ENCODE measurements at regions not wholly inside any gene's neighbourhood (a gene's known extent, or its start where the extent isn't known, plus 50 kb on each side); places are given as distances from the start of the nearest gene placed in this dataset.

DNA sequence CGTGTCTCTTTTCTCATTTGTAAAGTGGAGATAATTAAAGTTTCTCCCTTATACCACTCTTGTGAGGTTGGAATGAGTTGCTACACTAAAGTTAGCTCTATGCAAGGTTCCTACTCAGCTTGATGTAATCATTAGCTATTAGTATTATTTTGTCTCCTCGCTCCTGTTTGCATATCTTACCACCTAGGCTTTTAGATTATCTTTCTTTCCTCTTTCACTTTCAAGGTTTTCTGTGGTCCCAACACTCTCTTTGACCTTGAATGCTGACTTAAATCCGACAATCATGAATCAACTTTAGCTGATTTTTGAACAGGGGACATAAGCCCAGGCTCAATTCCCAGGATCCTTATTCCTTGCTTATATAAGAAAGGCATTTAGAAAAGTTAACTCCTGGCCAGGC lies 769.7 kb upstream of the GRM7 start:
- H3K36me3 ChIP-seq (ENCODE audit: control insufficient read depth, insufficient read depth, low read length) = no peaks in the 10 kb centered on the region

DNA sequence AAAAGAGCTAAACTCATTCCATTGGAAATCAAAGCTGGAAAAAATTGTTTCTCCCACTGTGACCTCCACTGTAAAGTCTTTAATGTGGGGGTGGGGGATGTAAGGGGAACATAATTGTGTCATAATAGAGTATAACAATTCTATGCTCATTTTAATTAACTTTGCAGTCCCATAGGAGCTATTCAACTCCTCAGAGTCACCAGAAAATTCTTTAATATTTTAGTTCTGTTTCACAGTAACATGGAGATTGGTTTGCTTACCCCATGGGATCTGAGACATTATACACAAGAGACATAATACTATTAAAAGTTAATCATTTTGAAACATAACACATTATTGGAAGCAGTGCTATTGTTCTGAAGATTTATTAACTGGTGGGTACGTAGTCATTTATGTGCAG lies 765.9 kb upstream of the GRM7 start:
- Histone ChIP-seq H3K27me3 (ENCODE audit: control insufficient read depth, insufficient read depth, low read length) (no peaks in the 10 kb centered on the region), H3K4me3 (ENCODE audit: low read depth, low read length) (no peak overlapping the region), H3K36me3 (ENCODE audit: control insufficient read depth, insufficient read depth, low read length) (no peaks in the 10 kb centered on the region)
- TF ChIP-seq, protein P1, sequence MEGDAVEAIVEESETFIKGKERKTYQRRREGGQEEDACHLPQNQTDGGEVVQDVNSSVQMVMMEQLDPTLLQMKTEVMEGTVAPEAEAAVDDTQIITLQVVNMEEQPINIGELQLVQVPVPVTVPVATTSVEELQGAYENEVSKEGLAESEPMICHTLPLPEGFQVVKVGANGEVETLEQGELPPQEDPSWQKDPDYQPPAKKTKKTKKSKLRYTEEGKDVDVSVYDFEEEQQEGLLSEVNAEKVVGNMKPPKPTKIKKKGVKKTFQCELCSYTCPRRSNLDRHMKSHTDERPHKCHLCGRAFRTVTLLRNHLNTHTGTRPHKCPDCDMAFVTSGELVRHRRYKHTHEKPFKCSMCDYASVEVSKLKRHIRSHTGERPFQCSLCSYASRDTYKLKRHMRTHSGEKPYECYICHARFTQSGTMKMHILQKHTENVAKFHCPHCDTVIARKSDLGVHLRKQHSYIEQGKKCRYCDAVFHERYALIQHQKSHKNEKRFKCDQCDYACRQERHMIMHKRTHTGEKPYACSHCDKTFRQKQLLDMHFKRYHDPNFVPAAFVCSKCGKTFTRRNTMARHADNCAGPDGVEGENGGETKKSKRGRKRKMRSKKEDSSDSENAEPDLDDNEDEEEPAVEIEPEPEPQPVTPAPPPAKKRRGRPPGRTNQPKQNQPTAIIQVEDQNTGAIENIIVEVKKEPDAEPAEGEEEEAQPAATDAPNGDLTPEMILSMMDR (IDR thresholded peaks at IDR 0.05; ENCODE audit: insufficient read depth, low read length, poor library complexity, severe bottlenecking) = no peak
- DNase-seq (ENCODE audit: low read depth) = no peak

More for the DNA sequence above, 769.7 kb upstream of the GRM7 start:
- H3K4me3 ChIP-seq (ENCODE audit: low read depth, low read length) = no peak overlapping the region
- DNase-seq (ENCODE audit: low read depth) = no peak
- no peaks in the 10 kb centered on the region for H3K27me3 ChIP-seq (ENCODE audit: control insufficient read depth, insufficient read depth, low read length)
- TF ChIP-seq, protein P1 (IDR thresholded peaks at IDR 0.05; ENCODE audit: insufficient read depth, low read length, poor library complexity, severe bottlenecking) = no peak

DNA sequence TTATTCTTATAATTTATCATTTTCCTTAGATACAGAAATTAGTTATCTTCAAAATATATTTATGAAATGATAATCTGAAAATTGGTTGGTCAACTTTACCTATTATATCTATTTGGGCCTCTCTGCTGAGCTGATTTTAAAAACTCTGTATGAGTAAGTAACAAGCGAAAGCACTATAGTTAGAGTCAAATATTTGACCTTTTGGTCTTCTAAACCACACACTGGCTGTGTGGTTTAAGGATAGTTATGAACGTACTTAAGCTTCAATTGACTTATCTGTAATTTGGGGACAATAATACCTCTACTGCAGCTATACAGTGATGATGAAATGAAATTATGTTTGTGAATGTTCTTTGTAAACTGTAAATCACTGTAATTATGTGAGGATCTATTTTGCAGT lies 763.9 kb upstream of the GRM7 start:
- Histone ChIP-seq H3K36me3 (ENCODE audit: control insufficient read depth, insufficient read depth, low read length) (no peaks in the 10 kb centered on the region), H3K4me3 (ENCODE audit: low read depth, low read length) (no peak overlapping the region), H3K27me3 (ENCODE audit: control insufficient read depth, insufficient read depth, low read length) (no peaks in the 10 kb centered on the region)
- TF ChIP-seq, protein P1 (IDR thresholded peaks at IDR 0.05; ENCODE audit: insufficient read depth, low read length, poor library complexity, severe bottlenecking) = no peak
- no peak for DNase-seq (ENCODE audit: low read depth)

DNA sequence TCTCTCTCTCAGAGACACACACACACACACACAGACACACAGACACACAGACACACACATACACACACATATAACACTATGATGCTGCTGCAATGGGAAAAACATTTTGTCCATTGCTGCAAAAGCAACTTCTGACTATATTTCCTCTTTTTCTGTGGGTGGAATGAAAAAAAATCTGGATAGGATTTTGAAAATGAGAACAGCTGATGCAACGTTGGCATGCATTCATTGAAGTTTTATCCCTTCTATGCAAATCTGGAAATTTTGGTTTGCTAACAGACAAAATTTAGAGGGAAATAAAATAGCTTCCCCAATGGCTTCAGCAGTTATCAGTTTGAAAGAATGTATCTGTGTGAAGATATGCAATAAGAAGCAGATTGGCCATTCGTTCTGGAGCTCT lies 763.4 kb upstream of the GRM7 start:
- Histone ChIP-seq H3K27me3 (ENCODE audit: control insufficient read depth, insufficient read depth, low read length) (no peaks in the 10 kb centered on the region), H3K4me3 (ENCODE audit: low read depth, low read length) (no peak overlapping the region), H3K36me3 (ENCODE audit: control insufficient read depth, insufficient read depth, low read length) (no peaks in the 10 kb centered on the region)
- TF ChIP-seq, protein P1 (IDR thresholded peaks at IDR 0.05; ENCODE audit: insufficient read depth, low read length, poor library complexity, severe bottlenecking) = no peak
- no peak for DNase-seq (ENCODE audit: low read depth)

DNA sequence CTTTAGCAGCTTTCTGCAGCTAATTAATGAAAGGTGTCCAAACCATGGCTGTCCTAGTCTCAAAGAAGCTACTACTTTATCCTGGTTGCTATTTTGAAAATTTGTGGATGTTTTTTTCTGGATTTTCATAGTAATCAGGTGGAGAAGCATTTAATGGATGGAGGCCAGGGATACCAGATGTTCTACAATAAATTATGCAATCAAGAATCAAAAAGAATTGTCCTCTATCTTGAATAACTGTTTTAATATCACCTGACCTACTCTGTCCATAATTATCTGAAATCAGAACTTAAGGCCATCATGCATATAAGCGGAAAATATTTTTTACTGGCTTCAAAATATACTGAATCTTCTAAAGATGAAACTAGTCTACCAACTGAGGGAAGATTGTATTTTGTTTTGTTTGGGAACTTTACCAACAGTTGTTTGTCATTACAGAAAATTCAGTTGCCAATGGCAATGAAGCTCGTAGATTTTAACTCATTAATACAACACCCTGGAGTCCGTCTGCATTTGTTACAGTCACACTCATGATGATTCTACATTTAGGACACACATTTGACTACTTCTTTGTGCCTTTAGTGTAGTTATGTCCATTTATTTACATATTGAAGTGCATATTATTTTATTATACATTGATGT lies 762.3 kb upstream of the GRM7 start:
- TF ChIP-seq, protein P1 (IDR thresholded peaks at IDR 0.05; ENCODE audit: insufficient read depth, low read length, poor library complexity, severe bottlenecking) = no peak
- no peak for DNase-seq (ENCODE audit: low read depth)
- H3K27me3 ChIP-seq (ENCODE audit: control insufficient read depth, insufficient read depth, low read length) = no peaks in the 10 kb centered on the region
- H3K4me3 ChIP-seq (ENCODE audit: low read depth, low read length) = no peak overlapping the region
- H3K36me3 ChIP-seq (ENCODE audit: control insufficient read depth, insufficient read depth, low read length) = no peaks in the 10 kb centered on the region

DNA sequence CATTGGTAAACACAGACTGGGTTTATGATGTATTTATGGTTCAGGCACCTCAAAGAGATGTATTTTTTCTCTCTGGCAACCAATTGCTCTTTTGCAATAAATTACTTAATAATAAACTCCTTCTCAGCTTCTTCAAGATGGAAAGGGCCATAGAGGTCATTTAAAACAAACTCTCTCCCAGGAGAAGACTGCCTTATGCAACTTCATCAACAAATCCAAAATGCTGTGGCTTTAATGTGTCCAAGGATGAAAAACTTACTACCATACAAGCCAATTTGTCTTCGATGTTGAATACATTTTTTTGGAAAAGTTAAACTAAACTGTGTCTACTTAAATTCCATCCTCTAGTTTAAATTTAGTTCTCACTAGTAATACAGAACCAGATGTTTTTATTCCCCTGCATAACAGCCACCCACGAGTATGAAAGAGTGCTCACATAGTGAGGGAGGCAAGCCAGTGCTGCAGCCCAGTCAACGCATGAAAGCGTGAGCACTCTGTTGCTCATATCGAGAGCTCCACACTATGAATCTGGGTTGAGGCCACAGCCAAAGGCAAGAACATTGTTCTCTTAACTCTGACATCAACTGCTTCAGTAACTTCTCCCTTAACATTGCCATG lies 761.3 kb upstream of the GRM7 start:
- no peaks in the 10 kb centered on the region for H3K36me3 ChIP-seq (ENCODE audit: control insufficient read depth, insufficient read depth, low read length)
- no peaks in the 10 kb centered on the region for H3K27me3 ChIP-seq (ENCODE audit: control insufficient read depth, insufficient read depth, low read length)
- DNase-seq (ENCODE audit: low read depth) = no peak
- TF ChIP-seq, protein P1 (IDR thresholded peaks at IDR 0.05; ENCODE audit: insufficient read depth, low read length, poor library complexity, severe bottlenecking) = no peak
- H3K4me3 ChIP-seq (ENCODE audit: low read depth, low read length) = no peak overlapping the region
